CD14-positive monocyte (primary cell): ENCODE measurements at regions not wholly inside any gene's neighbourhood (a gene's known extent, or its start where the extent isn't known, plus 50 kb on each side); places are given as distances from the start of the nearest gene placed in this dataset.

ENCODE experiments used
- DNase-seq, 3 donors: peaks; one replicate each; pipeline ENCODE4 v3.0.0-alpha.2; 2011 to 2022
- H2AFZ ChIP-seq: 2 replicates; pipeline ENCODE4 v1.6.0; 2012; ENCODE audit warnings: mild to moderate bottlenecking, low read depth, low read length, inconsistent platforms; ENCODE audit not compliant: insufficient read depth, poor library complexity, severe bottlenecking
- H3K27ac ChIP-seq, 2 donors: 1 replicate in 1 of 2; 2 replicates in 1 of 2; pipeline ENCODE4 v1.5.1; 2012 to 2013; ENCODE audit warnings: low read length in 2 of 2, control low read depth in 1 of 2, inconsistent platforms in 1 of 2, low read depth in 1 of 2, mild to moderate bottlenecking in 1 of 2
- H3K27me3 ChIP-seq, 2 donors: one replicate each; pipeline versions ENCODE4 v1.6.0 to v1.6.1; 2011 to 2013; ENCODE audit warnings: low read length in 2 of 2; ENCODE audit not compliant: control insufficient read depth in 2 of 2, insufficient read depth in 2 of 2
- H3K36me3 ChIP-seq, 2 donors: replicated peaks in 1 of 2; 1 replicate in 1 of 2; 2 replicates in 1 of 2; pipeline versions ENCODE4 v1.5.1 to v1.6.1; 2012 to 2013; ENCODE audit warnings: low read length in 2 of 2, control low read depth in 1 of 2, inconsistent platforms in 1 of 2, mild to moderate bottlenecking in 1 of 2; ENCODE audit not compliant: insufficient read depth in 2 of 2, control insufficient read depth in 1 of 2
- H3K4me1 ChIP-seq, 2 donors: 1 replicate in 1 of 2; 2 replicates in 1 of 2; pipeline versions ENCODE4 v1.5.1 to v1.6.1; 2012 to 2013; ENCODE audit warnings: low read length in 2 of 2, control low read depth in 1 of 2, inconsistent platforms in 1 of 2, mild to moderate bottlenecking in 1 of 2, moderate library complexity in 1 of 2; ENCODE audit not compliant: insufficient read depth in 2 of 2, control insufficient read depth in 1 of 2
- H3K4me2 ChIP-seq: replicated peaks from 2 replicates; pipeline ENCODE3; 2012; ENCODE audit warnings: low read length, moderate library complexity, mild to moderate bottlenecking; ENCODE audit not compliant: poor library complexity, severe bottlenecking; ENCODE audit errors: extremely low read depth
- H3K4me3 ChIP-seq, 3 experiments: fragments of 200-600 bp in 1 of 3; sonication (generic) in 1 of 3; replicated peaks in 1 of 3; 1 replicate in 2 of 3; 2 replicates in 1 of 3; pipeline ENCODE4 v1.5.1; 2011 to 2013; ENCODE audit warnings: low read length in 3 of 3, mild to moderate bottlenecking in 3 of 3, control low read depth in 2 of 3, low read depth in 2 of 3, inconsistent platforms in 1 of 3, moderate library complexity in 1 of 3
- H3K79me2 ChIP-seq: 2 replicates; pipeline ENCODE4 v1.6.0; 2012; ENCODE audit warnings: mild to moderate bottlenecking, control low read depth, inconsistent platforms, low read length, moderate library complexity; ENCODE audit not compliant: insufficient read depth
- H3K9ac ChIP-seq: 2 replicates; pipeline ENCODE4 v1.6.0; 2017; ENCODE audit warnings: low read length, mild to moderate bottlenecking; ENCODE audit not compliant: insufficient read depth, poor library complexity, severe bottlenecking
- H3K9me3 ChIP-seq, 2 donors: replicated peaks in 1 of 2; 1 replicate in 1 of 2; 2 replicates in 1 of 2; pipeline versions ENCODE4 v1.5.1 to v1.6.1; 2012 to 2013; ENCODE audit warnings: low read length in 2 of 2, control low read depth in 1 of 2; ENCODE audit not compliant: control insufficient read depth in 1 of 2, insufficient read depth in 1 of 2
- H4K20me1 ChIP-seq: 2 replicates; pipeline ENCODE4 v1.6.0; 2012; ENCODE audit warnings: mild to moderate bottlenecking, low read length, control low read depth, moderate library complexity; ENCODE audit not compliant: insufficient read depth
- H3K27ac Mint-ChIP-seq, 7 donors: one replicate each; pipeline ENCODE4 v1.8.0; 2020; ENCODE audit warnings: mild to moderate bottlenecking in 7 of 7, mixed read lengths in 7 of 7, moderate library complexity in 6 of 7, inconsistent platforms in 2 of 7
- H3K27me3 Mint-ChIP-seq, 3 donors: one replicate each; pipeline ENCODE4 v1.8.0; 2021 to 2022; ENCODE audit warnings: low read depth in 3 of 3, mild to moderate bottlenecking in 3 of 3, mixed read lengths in 3 of 3, moderate library complexity in 3 of 3, inconsistent platforms in 1 of 3
- H3K36me3 Mint-ChIP-seq, 2 donors: one replicate each; pipeline ENCODE4 v1.8.0; 2020; ENCODE audit warnings: mixed read lengths in 2 of 2, inconsistent platforms in 1 of 2, mild to moderate bottlenecking in 1 of 2
- H3K4me1 Mint-ChIP-seq: one replicate; pipeline ENCODE4 v1.8.0; 2020; ENCODE audit warnings: mild to moderate bottlenecking, mixed read lengths
- H3K4me3 Mint-ChIP-seq, 2 donors: one replicate each; pipeline ENCODE4 v1.8.0; 2020; ENCODE audit warnings: mild to moderate bottlenecking in 2 of 2, mixed read lengths in 2 of 2, moderate library complexity in 1 of 2
- H3K9me3 Mint-ChIP-seq, 7 donors: one replicate each; pipeline ENCODE4 v1.8.0; 2020 to 2022; ENCODE audit warnings: mixed read lengths in 7 of 7, mild to moderate bottlenecking in 6 of 7, moderate library complexity in 6 of 7, inconsistent platforms in 2 of 7
- CTCF ChIP-seq: fragments of 200-600 bp; IDR thresholded peaks from one replicate; pipeline ENCODE4 v1.8.0; 2022; ENCODE audit warnings: antibody characterized with exemption, mild to moderate bottlenecking
- WGBS: methylation state at CpG from one replicate; pipeline ENCODE4 v1.1.5; 2013; ENCODE audit warnings: missing lambda C conversion rate; ENCODE audit not compliant: insufficient coverage; 5-methylcytosine and 5-hydroxymethylcytosine counted together
- intact Hi-C, 2 donors: fragments of 100-400 bp; cut with micrococcal nuclease; formaldehyde crosslinking; loops; one replicate each; pipeline versions ENCODE4 v1.15.0 to v1.15.1; 2023

GRCh38 chr9:23887781-23888180 is 61.7 kb upstream of the ELAVL2 start:
- H3K9me3 Mint-ChIP-seq, result peaks cover 0 to 15% (median 4%) of the 10 kb centered on the region in 7 donors
- H3K4me2 ChIP-seq, result no peak overlapping the region
- H3K27ac Mint-ChIP-seq, result no peak overlapping the region
- no peaks in the 10 kb centered on the region for H3K4me1 Mint-ChIP-seq
- H3K4me3 ChIP-seq, result no peak overlapping the region
- no peaks in the 10 kb centered on the region for H3K36me3 ChIP-seq
- intact Hi-C loops, result no loop called here
- H4K20me1 ChIP-seq, result no peaks in the 10 kb centered on the region
- peaks cover 3 to 5% of the 10 kb centered on the region in 2 donors for H3K9me3 ChIP-seq
- H3K27me3 Mint-ChIP-seq, result no peaks in the 10 kb centered on the region
- no peak overlapping the region for H3K27ac ChIP-seq
- no peaks in the 10 kb centered on the region for H3K36me3 Mint-ChIP-seq
- no peak for TF ChIP-seq CTCF
- H2AFZ ChIP-seq, result no peak overlapping the region
- no peak overlapping the region for H3K9ac ChIP-seq
- no peaks in the 10 kb centered on the region for H3K27me3 ChIP-seq
- no peak for DNase-seq
- WGBS, result no CpG with 5 or more reads among the region's 1 CpG
- H3K79me2 ChIP-seq, result no peaks in the 10 kb centered on the region
- H3K4me3 Mint-ChIP-seq, result no peak overlapping the region
- no peaks in the 10 kb centered on the region for H3K4me1 ChIP-seq
